ENCODE measurements at regions not wholly inside any gene's neighbourhood (a gene's known extent, or its start where the extent isn't known, plus 50 kb on each side); places are given as distances from the start of the nearest gene placed in this dataset.

DNA sequence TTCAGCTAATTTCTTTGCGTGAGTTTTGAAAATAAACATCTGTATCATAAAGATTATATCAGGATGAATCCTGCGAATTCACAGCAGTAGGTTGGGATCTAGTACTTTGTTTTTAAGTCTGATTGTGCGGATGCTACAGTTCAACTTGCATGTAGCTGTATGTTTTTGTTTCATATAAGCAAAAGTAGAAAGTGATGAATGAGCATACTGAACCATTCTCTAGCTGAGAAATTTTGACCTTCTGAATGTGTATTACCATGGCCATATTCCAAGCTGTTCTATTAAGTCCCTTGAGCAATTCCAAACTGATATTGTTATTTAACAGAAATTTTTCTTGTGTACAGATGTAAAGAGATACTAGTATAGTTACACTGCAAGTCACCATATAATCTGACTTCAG lies 358.8 kb upstream of the MEOX2 start:
- TF ChIP-seq, protein P1, sequence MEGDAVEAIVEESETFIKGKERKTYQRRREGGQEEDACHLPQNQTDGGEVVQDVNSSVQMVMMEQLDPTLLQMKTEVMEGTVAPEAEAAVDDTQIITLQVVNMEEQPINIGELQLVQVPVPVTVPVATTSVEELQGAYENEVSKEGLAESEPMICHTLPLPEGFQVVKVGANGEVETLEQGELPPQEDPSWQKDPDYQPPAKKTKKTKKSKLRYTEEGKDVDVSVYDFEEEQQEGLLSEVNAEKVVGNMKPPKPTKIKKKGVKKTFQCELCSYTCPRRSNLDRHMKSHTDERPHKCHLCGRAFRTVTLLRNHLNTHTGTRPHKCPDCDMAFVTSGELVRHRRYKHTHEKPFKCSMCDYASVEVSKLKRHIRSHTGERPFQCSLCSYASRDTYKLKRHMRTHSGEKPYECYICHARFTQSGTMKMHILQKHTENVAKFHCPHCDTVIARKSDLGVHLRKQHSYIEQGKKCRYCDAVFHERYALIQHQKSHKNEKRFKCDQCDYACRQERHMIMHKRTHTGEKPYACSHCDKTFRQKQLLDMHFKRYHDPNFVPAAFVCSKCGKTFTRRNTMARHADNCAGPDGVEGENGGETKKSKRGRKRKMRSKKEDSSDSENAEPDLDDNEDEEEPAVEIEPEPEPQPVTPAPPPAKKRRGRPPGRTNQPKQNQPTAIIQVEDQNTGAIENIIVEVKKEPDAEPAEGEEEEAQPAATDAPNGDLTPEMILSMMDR (IDR thresholded peaks at IDR 0.05; ENCODE audit: insufficient read depth, low read depth, low read length) = no peak
- no peak for TF ChIP-seq EZH2 (IDR thresholded peaks at IDR 0.05; ENCODE audit: insufficient read depth, low read length)

Data from astrocyte (in vitro differentiated cells and primary cell).